GM12892 (cell line): ENCODE measurements at regions not wholly inside any gene's neighbourhood (a gene's known extent, or its start where the extent isn't known, plus 50 kb on each side); places are given as distances from the start of the nearest gene placed in this dataset.

Experiments used
- DNase-seq: peaks from one replicate; pipeline ENCODE4 v3.0.0; 2011; ENCODE audit not compliant: insufficient read length
- FAIRE-seq: peaks from 2 replicates; lab custom pipeline; 2011; peaks lifted over from hg19 to GRCh38; lab: Jason Lieb, UNC
- POLR2A ChIP-seq: IDR thresholded peaks from 2 replicates; pipeline ENCODE4 v1.6.1; 2011; ENCODE audit warnings: low read depth, low read length, control low read depth
- POLR2AphosphoS5 ChIP-seq: IDR thresholded peaks from 2 replicates; pipeline ENCODE4 v1.6.1; 2011; ENCODE audit warnings: low read depth, low read length, control low read depth
- TAF1 ChIP-seq: IDR thresholded peaks from 2 replicates; pipeline ENCODE4 v1.6.1; 2011; ENCODE audit warnings: low read depth, mild to moderate bottlenecking, control low read depth, low read length, borderline replicate concordance

DNA sequence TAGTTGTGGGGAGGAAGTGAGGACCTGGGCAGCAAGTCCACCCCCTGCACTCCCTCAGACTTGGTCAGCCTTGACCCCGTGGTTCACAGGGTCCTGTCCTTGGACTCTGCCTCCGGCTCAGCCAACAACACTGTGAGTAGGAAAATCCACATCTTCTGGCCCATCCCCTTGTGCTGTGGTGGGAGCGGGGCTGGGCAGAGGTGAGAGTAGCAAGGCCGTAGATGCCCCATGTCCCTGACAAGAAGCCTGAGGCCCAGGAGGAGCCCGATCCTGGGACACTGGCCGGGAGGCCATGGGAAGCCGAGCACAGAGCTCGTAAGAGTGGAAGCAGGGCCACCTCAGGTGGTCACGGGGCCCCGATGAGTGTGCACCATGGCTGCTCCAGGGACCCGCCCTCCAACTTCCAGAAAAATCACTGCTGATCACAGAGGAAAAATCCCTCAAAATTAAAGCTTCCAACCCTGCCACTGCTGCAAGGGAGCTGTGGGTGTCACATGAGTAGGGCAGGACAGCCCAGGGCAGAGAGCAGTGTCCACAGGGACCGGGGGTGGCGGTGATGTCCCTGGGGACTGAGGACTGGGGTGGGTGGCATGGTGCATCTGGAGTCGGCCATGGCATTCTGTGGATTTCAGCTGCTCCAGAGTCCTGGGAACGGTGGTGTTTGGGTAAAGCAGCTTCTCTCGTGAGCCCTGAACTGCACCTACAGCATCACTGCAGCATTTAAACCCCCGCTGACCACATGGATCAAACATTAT is 189.4 kb downstream of the DLL1 start:
- DNase-seq (no peak), FAIRE-seq (no peak)
- no peak for TF ChIP-seq POLR2A
- no peak for TF ChIP-seq TAF1
- no peak for TF ChIP-seq POLR2AphosphoS5

DNA sequence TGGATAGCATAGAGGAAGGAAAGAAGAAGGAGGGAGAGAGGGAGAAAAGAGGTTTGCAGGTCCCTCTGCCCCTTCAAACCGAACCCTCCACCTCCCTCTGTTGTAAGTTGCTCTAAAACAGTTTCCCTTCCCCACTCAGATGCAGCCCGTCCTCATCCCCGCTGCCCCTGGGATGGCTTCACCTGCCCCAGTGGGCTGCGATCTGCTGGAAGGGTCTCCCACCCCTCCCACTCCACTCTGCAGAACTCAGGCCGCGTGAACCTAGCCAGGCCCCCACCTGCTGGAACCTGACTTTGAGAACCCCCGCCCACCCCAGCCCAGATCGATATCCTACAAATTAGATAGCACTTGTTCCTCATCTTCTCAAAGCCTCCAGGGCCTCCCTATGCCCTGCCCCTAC is 190.8 kb downstream of the DLL1 start:
- TF ChIP-seq TAF1 (no peak), POLR2A (no peak), POLR2AphosphoS5 (no peak)
- DNase-seq = no peak
- FAIRE-seq = no peak

DNA sequence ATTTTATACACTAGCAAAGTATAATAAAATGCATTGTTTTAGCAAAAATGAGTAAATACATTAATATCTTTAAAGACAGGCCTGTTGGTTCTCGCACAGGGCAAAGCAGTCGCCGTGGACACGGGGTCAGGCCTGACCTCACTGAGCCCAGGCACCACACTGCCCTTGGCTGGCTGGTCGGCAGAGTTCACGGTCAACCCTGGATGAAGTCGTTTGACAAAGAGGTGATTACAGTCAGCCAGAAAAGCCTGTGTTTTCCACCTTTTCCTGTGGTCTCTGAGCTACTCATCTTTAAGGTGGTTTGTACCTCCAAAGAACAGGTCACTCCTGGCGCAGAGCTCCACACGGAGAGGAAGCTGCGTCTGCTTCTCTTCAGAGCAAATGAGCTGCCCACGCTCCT is 191.5 kb downstream of the DLL1 start:
- FAIRE-seq (no peak), DNase-seq (no peak)
- TF ChIP-seq POLR2AphosphoS5 (no peak), TAF1 (no peak), POLR2A (no peak)

DNA sequence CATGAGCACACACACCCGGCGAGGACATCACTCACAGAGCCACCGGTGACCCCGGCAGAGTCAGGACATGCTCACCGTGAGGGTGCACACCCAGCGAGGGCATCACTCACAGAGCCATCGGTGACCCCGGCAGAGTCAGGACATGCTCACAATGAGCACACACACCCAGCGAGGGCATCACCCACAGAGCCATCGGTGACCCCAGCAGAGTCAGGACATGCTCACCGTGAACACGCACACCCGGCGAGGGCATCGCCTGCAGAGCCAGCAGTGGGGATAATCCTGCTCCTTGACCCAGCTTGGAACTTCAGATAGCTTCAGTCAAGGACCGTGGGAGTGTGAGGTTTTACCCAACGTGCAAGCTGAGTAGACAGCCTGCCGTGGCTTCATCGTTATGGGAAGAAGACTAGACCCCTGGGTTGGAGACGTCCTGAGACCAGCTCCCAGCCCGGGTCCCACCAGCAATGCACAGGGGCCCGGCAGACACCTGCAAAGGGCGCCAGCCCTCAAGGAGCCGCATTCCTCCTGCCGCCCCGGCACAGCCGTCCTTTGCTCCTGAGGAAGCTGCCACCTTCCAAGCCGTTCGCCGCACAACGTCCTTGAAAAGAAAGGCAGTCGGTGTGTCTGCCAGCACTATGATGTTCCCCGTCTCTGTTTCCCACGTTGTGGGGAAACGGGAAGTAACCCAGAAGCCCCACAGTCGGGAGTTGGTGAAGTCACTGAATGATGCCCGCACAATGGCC is 192.3 kb downstream of the DLL1 start:
- no peak for DNase-seq
- no peak for FAIRE-seq
- TF ChIP-seq POLR2A = no peak
- no peak for TF ChIP-seq TAF1
- TF ChIP-seq POLR2AphosphoS5 = no peak

DNA sequence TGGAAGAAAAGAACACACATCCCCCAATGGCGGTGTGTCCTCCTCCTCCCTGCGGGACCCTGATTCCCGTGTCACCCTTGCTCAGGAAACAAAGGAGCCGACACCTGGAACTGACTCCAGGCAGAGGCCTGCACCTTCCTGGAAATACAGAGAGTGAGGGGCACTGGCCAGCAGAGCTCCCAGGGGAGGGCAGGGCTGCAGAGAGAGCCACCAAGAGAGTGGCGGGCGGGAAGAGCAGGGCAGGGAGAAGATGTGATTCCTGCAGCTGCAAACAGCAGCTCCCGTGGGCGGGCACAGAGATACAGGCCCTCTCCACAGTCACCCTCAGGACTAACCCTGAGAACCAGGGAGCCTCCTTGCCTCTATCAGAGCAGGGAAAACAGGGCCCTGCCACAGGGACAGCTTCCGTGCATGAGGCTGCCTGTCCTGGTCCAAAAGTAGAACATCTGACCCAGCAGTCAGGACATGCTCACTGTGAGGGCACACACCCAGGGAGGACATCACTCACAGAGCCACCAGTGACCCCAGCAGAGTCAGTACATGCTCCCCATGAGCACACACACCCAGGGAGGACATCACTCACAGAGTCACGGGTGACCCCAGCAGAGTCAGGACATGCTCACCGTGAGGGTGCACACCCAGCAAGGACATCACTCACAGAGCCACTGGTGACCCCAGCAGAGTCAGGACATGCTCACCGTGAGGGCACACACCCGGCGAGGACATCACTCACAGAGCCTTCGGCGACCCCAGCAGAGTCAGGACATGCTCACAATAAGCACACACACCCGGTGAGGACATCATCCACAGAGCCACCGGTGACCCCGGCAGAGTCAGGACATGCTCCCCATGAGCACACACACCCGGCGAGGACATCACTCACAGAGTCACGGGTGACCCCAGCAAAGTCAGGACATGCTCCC is 193.1 kb downstream of the DLL1 start:
- DNase-seq (no peak), FAIRE-seq (no peak)
- no peak for TF ChIP-seq POLR2AphosphoS5
- no peak for TF ChIP-seq POLR2A
- TF ChIP-seq TAF1 = no peak

DNA sequence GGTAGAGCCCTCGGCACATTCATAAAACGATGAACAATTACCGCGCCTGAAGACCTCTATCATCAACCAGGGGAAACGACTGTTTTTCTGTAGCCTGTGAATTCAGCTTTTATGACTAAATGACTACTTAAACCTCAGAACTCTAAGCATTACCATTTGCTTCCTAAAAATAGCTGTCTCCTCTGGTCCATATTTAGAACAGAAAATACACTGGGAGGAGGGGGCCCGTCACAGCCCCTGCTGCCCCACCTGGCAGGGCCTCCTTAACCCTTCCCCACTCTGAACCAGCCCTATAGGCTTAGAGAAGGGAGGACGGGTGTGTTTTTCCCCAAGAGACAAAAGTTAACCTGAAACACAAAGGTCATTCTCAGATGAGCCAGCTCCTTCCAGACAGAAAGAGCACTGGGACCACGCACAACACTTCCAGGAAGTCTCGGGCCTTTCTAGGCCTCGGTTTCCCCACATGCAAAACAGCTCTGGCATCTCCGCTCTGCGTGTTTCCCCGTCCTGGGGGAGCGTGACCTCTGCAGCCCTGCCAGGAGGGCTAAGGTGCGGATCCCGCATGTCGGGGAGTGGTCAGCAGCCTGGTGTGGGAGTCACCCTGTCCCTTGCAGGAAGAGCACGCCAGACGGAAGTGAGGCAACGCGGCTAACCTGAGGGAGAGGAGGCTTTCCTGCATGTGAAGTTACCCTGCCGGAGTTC is 193.9 kb downstream of the DLL1 start:
- TF ChIP-seq POLR2A (no peak), POLR2AphosphoS5 (no peak), TAF1 (no peak)
- DNase-seq (no peak), FAIRE-seq (no peak)

DNA sequence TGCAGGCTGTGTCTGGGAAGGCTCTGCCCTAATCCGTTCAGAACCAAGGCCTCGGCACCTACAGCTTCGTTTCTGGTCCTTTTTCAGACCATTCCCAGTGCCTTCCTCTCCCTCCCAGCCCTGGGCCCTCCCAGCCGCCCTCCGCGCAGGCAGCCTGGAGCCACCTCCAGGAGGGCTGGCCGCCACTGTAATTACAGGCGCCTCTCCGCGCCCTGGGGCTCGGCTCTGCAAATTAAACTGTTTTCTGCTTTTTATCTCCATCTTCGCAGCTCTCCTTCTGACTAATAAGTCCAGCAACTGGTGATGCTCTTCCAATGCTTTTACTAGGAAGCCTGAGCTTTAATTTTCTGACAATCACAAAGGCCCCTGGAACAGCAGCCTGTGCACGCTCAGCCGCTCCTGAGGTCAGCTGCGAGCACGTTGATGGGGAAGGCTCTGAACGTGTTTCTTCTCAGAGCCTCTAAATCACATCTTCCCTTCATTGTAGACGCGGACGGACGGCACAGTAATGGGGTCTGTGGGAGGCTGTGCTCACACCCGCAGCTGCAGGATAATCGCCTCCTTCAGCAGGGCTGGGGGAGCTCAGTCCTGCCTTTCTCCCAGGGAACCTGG is 194.6 kb downstream of the DLL1 start:
- FAIRE-seq = no peak
- DNase-seq = no peak
- TF ChIP-seq POLR2AphosphoS5 = no peak
- no peak for TF ChIP-seq POLR2A
- TF ChIP-seq TAF1 = no peak

DNA sequence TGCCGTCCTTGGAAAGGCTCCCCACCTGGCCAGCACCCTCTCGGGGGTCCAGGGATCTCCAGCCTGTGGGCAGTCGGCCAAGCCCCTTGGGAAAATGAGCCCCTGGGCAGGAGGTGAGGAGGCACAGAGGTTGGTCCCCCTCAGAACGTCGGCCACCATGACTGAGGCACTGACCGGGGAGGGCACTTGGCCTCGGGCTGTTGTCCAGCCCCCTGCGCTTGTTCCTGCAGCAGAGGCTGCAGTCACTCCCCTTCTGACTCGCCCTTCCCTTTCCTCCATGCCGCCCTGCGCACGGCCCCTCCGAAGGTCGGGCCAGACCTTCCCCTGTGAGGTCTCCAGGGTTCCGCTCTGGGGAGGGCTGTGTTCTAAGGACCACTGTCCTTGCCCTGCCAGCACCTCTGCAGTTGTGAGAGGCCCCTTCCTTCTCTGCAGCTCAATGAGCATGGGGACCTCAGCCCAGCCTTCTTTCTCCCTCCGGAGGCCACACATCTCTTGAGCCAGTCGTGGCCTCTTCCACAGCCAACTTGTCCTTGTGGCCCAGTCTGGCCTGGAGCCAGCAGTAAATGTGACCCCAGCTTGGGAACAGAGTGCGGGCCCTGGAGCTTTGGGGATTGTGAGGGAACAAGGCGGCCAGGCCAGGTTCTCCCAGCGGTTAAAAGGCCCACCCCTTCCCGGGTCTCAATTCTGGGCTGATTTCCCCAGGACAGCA is 195.5 kb downstream of the DLL1 start:
- no peak for DNase-seq
- TF ChIP-seq POLR2A = no peak
- FAIRE-seq = no peak

DNA sequence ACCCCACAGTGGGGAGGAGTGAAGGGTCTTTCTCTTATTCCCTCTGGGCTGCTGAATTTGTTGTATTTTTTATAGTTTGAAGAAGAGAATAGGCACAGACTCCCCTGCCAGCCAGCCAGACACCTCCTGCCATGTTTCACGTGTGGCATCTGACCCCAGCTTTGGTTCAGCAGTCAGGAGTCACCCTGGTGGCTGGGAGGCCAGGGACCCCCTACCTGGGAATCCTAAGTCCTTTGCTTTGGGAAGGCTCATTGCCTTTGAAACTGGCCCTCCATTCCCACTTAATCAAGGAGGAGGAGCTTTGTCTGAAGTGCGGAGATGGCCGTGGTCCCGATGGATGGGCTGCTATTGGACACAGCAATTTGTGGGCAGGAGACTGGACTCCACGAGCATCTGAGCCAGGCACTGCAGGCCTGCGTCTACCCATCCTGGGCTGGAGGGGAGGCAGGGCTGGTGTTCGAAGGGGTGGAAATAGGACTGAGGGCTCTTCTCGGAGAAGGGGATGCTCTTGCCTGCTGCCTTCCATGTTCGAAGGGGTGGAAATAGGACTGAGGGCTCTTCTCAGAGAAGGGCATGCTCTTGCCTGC is 196.1 kb downstream of the DLL1 start:
- no peak for TF ChIP-seq TAF1
- TF ChIP-seq POLR2A = no peak
- no peak for TF ChIP-seq POLR2AphosphoS5
- DNase-seq (no peak), FAIRE-seq (no peak)
